Activated naive CD4-positive, alpha-beta T cell treated with anti-CD3 and anti-CD28 coated beads for 36 hours (primary cell): ENCODE measurements at regions not wholly inside any gene's neighbourhood (a gene's known extent, or its start where the extent isn't known, plus 50 kb on each side); places are given as distances from the start of the nearest gene placed in this dataset.

ENCODE experiments used
- CTCF ChIA-PET: fragments of 350-600 bp; sonication (Branson Sonifier 250); formaldehyde crosslinking; loops from one replicate; lab custom pipeline; 2021; ENCODE audit warnings: antibody characterized with exemption; lab: Charles Lee
- DNase-seq: peaks from one replicate; pipeline ENCODE4 v3.0.0-alpha.2; 2020
- H3K27ac Mint-ChIP-seq: one replicate; pipeline ENCODE4 v1.8.0; 2021; ENCODE audit warnings: mild to moderate bottlenecking, mixed read lengths
- H3K27me3 Mint-ChIP-seq: one replicate; pipeline ENCODE4 v1.8.0; 2021; ENCODE audit warnings: low read depth, mixed read lengths
- H3K36me3 Mint-ChIP-seq: one replicate; pipeline ENCODE4 v1.8.0; 2021; ENCODE audit warnings: low read depth, mixed read lengths
- H3K4me1 Mint-ChIP-seq: one replicate; pipeline ENCODE4 v1.8.0; 2021; ENCODE audit warnings: low read depth, mixed read lengths
- H3K4me3 Mint-ChIP-seq: one replicate; pipeline ENCODE4 v1.8.0; 2021; ENCODE audit warnings: mild to moderate bottlenecking, moderate library complexity, mixed read lengths
- H3K9me3 Mint-ChIP-seq: one replicate; pipeline ENCODE4 v1.8.0; 2021; ENCODE audit warnings: mixed read lengths
- intact Hi-C: fragments of 100-400 bp; cut with micrococcal nuclease; formaldehyde crosslinking; loops from one replicate; pipeline ENCODE4 v1.15.1; 2023

DNA sequence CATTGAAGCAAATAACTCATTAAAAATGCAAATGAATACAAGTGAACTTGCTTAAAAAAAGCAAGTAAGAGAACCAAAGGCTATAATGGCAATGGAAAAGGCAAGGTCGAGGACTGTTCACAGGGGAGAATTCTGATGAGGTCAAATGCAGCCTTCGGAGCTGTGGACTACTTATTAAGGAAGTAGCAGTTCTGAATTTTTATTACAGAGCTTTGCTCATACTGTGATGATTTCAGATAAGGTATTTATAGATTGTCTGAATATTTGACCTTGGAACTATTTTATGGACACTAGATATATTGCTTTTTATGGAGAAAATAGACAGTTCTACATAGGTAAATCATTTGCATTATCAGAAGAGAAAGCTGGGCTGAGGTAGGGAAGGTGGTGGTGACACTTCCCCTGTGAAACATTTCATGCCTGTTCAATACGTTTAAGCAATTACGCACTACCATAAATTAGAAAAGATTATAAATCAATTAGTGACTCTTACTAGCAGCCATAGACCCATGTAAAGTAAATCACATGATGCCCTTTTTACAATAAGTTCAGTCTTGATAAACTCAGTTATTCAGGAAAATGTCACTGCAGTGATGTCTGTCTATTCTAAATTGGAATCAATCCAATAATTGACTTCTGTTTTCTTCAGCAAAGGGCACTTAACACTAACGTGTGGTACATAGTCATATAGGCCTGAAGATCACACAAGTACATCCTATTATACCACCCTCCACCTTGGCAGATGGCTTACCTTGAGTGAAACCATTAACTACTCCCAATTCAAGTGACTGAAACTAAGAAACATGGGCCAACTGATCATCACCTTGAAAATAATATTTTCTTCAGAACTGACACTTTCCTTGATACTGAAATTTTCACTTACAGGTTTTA is 260.0 kb downstream of the KLF12 start:
- intact Hi-C loops: loop anchor here (1.0 kb wide), 1 partner anchor 111 kb away; no protein-coding TSS in a partner anchor
- CTCF ChIA-PET: interaction anchor here (0.7 kb wide), 1 partner anchor 154 kb away, joined by 3 read pairs; no protein-coding TSS in a partner anchor
- H3K4me1 Mint-ChIP-seq: peaks cover 54% of the 10 kb centered on the region
- no peaks in the 10 kb centered on the region for H3K27me3 Mint-ChIP-seq
- H3K9me3 Mint-ChIP-seq: peaks cover 8% of the 10 kb centered on the region
- no peak for DNase-seq
- H3K36me3 Mint-ChIP-seq: peaks cover 8% of the 10 kb centered on the region
- H3K4me3 Mint-ChIP-seq: no peak overlapping the region
- no peak overlapping the region for H3K27ac Mint-ChIP-seq

DNA sequence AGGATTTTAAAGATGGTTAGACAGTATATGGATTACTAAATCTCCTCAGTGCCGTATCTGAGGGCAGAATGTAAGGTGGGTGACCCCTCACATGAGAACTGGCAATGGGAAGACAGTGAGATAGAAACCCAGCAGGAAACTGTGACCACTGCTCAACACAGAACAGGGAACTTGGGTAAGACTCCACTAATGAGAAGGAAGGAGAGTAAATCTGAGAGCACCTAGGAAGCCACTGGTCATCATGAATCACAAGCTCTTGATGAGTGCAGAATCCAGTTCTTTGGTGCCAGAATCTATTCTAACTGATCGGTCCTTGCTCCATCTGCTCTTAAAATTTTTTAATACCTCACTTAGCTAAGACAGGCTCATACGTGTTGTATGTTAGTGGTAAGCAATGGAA is 261.8 kb downstream of the KLF12 start:
- CTCF ChIA-PET: no interaction called here
- H3K27me3 Mint-ChIP-seq: no peaks in the 10 kb centered on the region
- no peak overlapping the region for H3K27ac Mint-ChIP-seq
- H3K4me1 Mint-ChIP-seq: peaks cover 45% of the 10 kb centered on the region
- intact Hi-C loops: no loop called here
- no peak for DNase-seq
- peaks cover under 1% of the 10 kb centered on the region for H3K36me3 Mint-ChIP-seq
- no peak overlapping the region for H3K4me3 Mint-ChIP-seq
- H3K9me3 Mint-ChIP-seq: no peaks in the 10 kb centered on the region

DNA sequence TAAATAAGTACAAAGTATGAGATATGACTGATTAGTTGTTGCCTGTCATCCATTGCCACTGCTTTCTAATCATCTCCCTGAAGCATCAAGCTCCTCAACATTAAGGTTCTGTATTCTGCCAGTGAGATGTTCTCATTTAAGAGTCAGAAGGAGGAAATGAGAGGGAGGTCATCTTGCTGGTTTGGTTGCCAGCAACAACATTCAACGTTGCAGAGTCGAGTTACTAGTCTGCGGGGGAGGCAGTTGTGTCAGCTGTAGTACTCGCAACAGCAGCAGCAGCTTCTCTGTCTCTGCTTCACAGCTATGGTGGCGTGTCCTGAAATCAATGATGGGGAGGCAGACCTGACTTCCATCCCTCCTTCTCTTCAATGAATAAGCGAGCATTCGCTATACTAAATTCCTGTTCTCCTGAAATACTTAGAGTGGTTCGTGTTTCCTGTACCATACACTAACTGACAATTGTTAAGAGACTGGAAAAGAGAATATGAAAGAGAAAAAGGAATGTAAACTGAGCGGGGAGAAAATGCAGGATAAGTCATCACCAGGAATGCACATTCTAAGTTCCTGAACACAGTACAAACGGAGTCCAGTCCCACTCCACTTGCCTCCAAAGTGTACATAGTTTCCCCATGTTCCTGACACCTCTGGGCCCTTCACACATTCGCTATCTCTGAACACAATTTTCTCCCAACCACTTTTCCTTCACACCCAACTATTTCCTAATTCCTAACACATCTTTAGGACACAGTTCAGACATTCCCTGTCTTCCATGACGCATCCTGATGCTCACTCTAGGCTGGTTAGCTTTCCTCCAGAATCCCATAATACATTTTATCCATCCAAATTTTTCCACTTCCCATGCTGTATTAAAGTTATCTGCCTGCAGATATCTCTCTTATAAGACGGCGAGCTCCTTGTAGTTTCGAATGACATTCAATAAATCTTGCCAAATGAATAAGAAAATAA is 263.0 kb downstream of the KLF12 start:
- Mint-ChIP-seq H3K36me3 (no peaks in the 10 kb centered on the region), H3K4me3 (no peak overlapping the region), H3K27ac (no peak overlapping the region), H3K4me1 (peaks cover 50% of the 10 kb centered on the region), H3K9me3 (no peaks in the 10 kb centered on the region), H3K27me3 (no peaks in the 10 kb centered on the region)
- CTCF ChIA-PET: no interaction called here
- peak; percentile 43 for DNase-seq
- intact Hi-C loops: loop anchor here (2.0 kb wide), 1 partner anchor 24 kb away; no protein-coding TSS in a partner anchor

DNA sequence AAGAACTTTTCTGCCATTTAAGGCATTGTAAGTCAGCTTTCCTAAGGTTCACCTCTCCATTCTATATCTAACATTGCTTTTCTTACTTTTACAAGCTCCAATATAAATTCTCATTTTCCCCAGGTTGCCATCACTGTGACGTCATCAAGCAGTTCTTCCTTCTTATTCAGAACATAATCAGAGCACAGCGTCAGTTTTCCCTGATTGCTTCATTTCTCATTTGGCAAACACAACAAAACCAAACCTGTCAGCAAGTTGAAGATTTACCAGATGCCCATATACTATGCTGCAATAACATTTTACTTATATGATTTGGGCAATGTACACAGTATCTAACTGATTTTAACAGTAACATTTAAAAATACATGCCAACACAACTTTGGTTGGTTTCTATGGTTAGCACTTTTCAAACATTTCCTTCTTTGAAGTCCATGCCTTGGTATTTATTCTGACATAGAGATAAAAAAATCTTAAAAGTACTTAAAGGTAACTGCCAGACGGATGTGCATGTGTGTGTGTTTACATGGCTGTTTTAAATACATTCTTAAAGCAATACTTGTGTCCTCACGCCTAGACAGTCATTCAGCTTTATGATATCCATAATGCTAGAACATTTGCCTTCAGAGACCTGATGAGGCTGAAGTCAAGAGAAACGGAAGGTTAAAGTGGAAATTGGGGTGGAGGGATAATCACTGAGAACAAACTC is 264.0 kb downstream of the KLF12 start:
- H3K9me3 Mint-ChIP-seq: no peaks in the 10 kb centered on the region
- H3K4me3 Mint-ChIP-seq: no peak overlapping the region
- intact Hi-C loops: loop anchor here (2.0 kb wide), 1 partner anchor 25 kb away; no protein-coding TSS in a partner anchor
- no peaks in the 10 kb centered on the region for H3K36me3 Mint-ChIP-seq
- H3K4me1 Mint-ChIP-seq: peaks cover 53% of the 10 kb centered on the region
- CTCF ChIA-PET: no interaction called here
- H3K27me3 Mint-ChIP-seq: no peaks in the 10 kb centered on the region
- DNase-seq: no peak
- H3K27ac Mint-ChIP-seq: no peak overlapping the region

DNA sequence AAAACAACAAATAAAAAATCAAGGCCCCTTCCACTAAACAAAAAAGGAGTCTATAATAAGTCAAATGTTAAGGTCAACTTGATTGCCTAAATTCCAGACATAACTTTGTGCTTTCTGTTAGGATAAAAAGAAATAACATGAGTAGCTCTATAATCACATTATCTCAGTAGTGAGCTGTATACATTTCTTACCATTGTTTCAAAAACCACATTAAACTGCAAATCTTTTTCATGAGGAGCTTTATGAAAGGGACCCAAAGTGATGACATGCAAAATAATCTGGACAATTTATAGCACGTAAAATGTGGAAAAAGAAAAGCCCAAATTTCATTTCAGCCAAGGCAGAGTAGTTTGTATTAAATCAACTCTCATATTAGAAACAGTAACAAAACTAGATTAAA is 269.2 kb downstream of the KLF12 start:
- Mint-ChIP-seq H3K4me1 (peaks cover 49% of the 10 kb centered on the region), H3K36me3 (no peaks in the 10 kb centered on the region), H3K27ac (no peak overlapping the region), H3K4me3 (no peak overlapping the region), H3K27me3 (no peaks in the 10 kb centered on the region), H3K9me3 (no peaks in the 10 kb centered on the region)
- intact Hi-C loops: no loop called here
- CTCF ChIA-PET: interaction anchor here (1.2 kb wide), 1 partner anchor 97 kb away, joined by 3 read pairs; no protein-coding TSS in a partner anchor
- no peak for DNase-seq

DNA sequence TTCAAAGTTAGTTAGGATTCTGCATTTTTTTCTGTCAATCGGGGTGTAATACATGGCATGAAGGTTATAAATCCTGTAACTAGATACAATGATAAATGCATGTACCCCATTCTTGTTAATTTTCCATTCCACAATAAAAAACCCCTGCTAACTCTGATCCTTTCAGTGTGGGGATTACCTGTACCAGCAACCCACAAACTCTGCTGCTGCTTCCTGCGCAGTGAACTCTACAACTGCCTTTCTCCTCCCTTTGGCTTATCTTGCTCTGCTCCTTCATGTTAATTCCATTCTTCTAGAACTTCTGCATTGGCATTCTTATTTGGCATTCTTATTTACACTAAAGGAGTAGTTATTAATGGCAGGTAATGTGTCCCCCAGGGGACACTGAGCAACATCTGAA is 273.1 kb downstream of the KLF12 start:
- peaks cover 43% of the 10 kb centered on the region for H3K4me1 Mint-ChIP-seq
- no peak overlapping the region for H3K4me3 Mint-ChIP-seq
- CTCF ChIA-PET: no interaction called here

DNA sequence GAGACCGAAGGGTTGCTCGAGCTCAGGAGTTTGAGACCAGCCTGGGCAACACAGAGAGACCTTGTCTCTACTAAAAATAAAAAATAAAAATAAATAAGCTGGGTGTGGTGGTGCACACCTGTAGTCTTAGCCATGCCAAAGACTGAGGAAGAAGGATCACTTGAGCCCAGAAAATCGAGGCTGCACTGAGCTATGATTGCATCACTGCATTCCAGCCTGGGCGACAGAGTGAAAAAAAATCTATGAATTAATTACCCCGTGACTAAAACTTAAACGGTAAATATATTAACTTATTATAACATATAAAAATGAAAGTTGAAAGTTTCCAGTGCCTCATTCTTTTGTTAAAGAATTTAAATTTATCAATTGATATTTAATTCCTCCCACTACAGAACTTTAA is 273.7 kb downstream of the KLF12 start:
- Mint-ChIP-seq H3K4me3 (no peak overlapping the region), H3K27ac (no peak overlapping the region), H3K27me3 (no peaks in the 10 kb centered on the region), H3K36me3 (peaks cover 9% of the 10 kb centered on the region), H3K4me1 (peaks cover 36% of the 10 kb centered on the region), H3K9me3 (no peaks in the 10 kb centered on the region)
- DNase-seq: no peak
- CTCF ChIA-PET: interaction anchor here (1.1 to 1.3 kb wide), 2 partner anchors 16 to 25 kb away, joined by 5 to 10 read pairs; no protein-coding TSS in a partner anchor
- intact Hi-C loops: loop anchor here (2.0 kb wide), 1 partner anchor 16 kb away; no protein-coding TSS in a partner anchor

More for the DNA sequence above, 273.1 kb downstream of the KLF12 start:
- no peak for DNase-seq
- intact Hi-C loops: loop anchor here (2.0 kb wide), 1 partner anchor 16 kb away; no protein-coding TSS in a partner anchor
- H3K27me3 Mint-ChIP-seq: no peaks in the 10 kb centered on the region
- H3K36me3 Mint-ChIP-seq: peaks cover 4% of the 10 kb centered on the region
- no peaks in the 10 kb centered on the region for H3K9me3 Mint-ChIP-seq
- peak overlapping the region; percentile 33 for H3K27ac Mint-ChIP-seq

DNA sequence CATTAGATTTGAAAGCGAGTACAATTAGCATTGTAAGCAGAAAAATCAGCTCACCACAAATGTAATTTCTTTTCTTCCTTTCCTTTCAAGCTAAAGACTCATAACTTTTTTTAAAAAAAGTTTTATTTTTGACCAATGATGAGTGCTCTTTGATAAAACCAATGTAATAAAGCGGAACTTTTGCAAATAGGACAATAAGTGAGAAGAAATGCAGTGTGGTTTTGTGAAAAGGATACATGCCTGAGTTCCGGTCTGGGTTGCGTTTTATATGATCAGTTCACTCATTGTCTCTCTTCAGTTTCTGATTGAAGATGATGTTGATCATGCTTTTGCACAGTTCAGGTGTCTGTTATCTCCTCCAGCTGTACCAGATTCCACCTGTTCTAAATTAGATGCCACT is 274.4 kb downstream of the KLF12 start:
- CTCF ChIA-PET: interaction anchor here (0.6 to 1.3 kb wide), 4 partner anchors 16 to 366 kb away, joined by 3 to 10 read pairs (median 4); no protein-coding TSS in a partner anchor
- intact Hi-C loops: loop anchor here (2.0 kb wide), 1 partner anchor 17 kb away; no protein-coding TSS in a partner anchor
- no peaks in the 10 kb centered on the region for H3K9me3 Mint-ChIP-seq
- H3K36me3 Mint-ChIP-seq: peaks cover 9% of the 10 kb centered on the region
- no peak for DNase-seq
- peaks cover 30% of the 10 kb centered on the region for H3K4me1 Mint-ChIP-seq
- no peak overlapping the region for H3K4me3 Mint-ChIP-seq
- no peaks in the 10 kb centered on the region for H3K27me3 Mint-ChIP-seq
- no peak overlapping the region for H3K27ac Mint-ChIP-seq

DNA sequence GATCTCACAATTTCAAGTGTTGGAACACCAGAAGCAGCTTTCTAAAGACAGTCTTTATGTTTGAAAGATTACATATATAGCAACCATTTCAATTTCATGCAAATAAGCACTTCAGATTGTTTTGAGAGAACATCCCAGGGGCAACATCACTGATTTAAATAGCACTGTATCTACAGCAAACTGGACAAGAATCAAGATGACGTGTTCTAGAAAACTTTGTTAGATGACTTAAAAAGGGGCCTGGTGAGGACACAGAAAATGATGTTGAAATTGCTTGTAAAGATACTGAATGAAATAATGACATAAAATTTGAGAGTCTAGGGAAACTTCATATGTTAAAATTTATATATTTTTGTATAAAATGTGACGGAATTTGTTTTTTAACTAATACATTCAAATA is 277.1 kb downstream of the KLF12 start:
- Mint-ChIP-seq H3K4me1 (peaks cover 24% of the 10 kb centered on the region), H3K27ac (no peak overlapping the region), H3K27me3 (no peaks in the 10 kb centered on the region), H3K9me3 (no peaks in the 10 kb centered on the region), H3K36me3 (peaks cover 14% of the 10 kb centered on the region), H3K4me3 (no peak overlapping the region)
- CTCF ChIA-PET: no interaction called here
- intact Hi-C loops: no loop called here
- DNase-seq: no peak

DNA sequence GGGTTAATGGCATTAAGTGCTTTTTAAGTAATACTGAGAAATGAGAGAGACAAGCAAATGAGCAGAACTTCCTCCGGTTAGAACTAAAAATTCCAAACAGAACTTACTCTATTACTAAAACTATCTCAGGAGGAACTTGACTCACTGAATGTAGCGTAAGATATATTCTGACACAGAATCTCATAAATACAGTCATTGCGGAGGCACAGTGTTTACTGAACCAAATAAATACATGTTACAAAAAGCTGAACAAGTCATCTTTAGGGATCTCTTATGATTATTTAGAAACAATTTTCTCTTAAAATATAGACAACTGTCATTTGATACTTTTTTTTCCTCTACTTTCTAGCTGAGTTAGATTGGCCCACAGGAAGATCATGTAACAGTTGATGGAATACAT is 283.1 kb downstream of the KLF12 start:
- Mint-ChIP-seq H3K36me3 (peaks cover 10% of the 10 kb centered on the region), H3K4me3 (no peak overlapping the region), H3K27ac (no peak overlapping the region), H3K9me3 (no peaks in the 10 kb centered on the region), H3K27me3 (no peaks in the 10 kb centered on the region), H3K4me1 (peaks cover 29% of the 10 kb centered on the region)
- no peak for DNase-seq
- CTCF ChIA-PET: no interaction called here
- intact Hi-C loops: loop anchor here (5.0 kb wide), 1 partner anchor 81 kb away; no protein-coding TSS in a partner anchor

DNA sequence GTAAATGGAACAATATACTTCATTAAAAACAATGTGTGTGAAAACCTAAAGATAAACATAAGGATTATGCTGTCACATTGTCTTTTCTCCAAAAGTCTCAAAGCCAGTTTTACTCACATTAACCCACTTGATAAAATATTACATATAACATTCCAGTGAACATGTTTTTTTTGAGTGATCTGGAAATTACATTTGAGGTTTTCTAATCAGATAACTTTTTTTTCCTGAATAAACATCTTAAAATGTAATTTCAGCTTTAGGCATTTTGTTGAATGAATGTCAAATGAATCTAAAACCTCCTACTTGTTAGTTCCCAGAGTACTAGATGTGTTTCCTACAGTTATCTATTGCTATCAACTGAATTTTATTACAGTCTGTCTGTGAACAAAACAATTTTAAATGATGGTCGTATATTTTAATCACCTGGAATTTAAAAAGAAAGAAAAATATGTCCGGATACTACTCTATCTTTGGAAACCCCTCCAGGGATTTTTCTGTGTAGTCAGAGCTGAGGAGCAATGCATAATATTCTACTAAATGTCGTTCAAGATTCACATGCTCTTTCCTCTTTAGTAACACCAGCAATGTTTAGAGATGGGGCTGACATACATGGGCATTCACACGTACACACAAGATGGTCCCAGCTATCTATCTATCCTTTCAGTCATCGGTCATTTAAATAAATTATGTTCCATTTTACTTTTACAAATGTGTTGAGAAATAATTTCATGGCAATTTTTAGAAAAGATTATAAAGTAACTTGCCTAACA is 283.9 kb downstream of the KLF12 start:
- H3K9me3 Mint-ChIP-seq: no peaks in the 10 kb centered on the region
- H3K4me3 Mint-ChIP-seq: no peak overlapping the region
- H3K4me1 Mint-ChIP-seq: peaks cover 35% of the 10 kb centered on the region
- CTCF ChIA-PET: interaction anchor here (0.8 to 1.5 kb wide), 4 partner anchors 14 to 282 kb away, joined by 3 to 7 read pairs (median 4); no protein-coding TSS in a partner anchor
- peaks cover 11% of the 10 kb centered on the region for H3K36me3 Mint-ChIP-seq
- intact Hi-C loops: loop anchor here (5.0 kb wide), 1 partner anchor 82 kb away; no protein-coding TSS in a partner anchor
- H3K27me3 Mint-ChIP-seq: no peaks in the 10 kb centered on the region
- DNase-seq: no peak
- H3K27ac Mint-ChIP-seq: no peak overlapping the region
